Stimulated activated CD8-positive, alpha-beta memory T cell treated with anti-CD3 and anti-CD28 coated beads, Interleukin-7, amount 100 ng/mL, for 24 hours (primary cell): ENCODE measurements at regions not wholly inside any gene's neighbourhood (a gene's known extent, or its start where the extent isn't known, plus 50 kb on each side); places are given as distances from the start of the nearest gene placed in this dataset.

ENCODE experiments used
- DNase-seq: peaks from one replicate; pipeline ENCODE4 v3.0.0-alpha.2; 2020; ENCODE audit warnings: low read depth

DNA sequence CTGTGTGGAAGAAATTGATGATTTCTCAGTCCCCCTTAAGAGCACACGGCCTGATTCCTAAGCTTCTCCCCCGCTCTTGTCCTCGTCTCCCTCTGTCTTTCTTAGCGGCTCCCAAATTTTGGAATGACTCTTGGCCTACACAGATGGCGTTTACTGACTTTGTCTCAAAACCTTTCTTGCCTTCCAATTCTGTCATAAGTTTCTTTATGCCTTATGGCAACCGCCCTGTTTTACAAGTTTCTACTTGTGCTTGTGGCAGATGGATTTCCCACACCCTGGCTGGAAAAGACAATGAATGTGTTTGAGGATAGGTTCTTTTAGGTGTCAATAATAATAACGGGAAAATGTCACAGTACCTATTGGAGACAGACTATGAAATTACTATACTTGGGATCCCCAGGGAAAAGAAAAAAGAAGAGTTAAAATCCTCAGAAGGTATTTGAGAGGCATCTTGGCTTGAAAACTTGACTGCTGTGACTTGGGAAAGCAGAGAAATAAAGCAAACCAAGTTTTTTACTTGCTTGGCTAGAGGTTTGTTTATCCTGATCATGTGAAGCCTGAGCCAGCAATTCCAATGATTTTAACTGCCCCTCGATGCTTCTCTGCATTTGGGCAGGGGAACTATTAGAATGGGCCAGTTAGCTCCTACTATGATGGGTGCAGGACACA, 276.4 kb downstream of the HRH4 start:
- DNase-seq: no peak

DNA sequence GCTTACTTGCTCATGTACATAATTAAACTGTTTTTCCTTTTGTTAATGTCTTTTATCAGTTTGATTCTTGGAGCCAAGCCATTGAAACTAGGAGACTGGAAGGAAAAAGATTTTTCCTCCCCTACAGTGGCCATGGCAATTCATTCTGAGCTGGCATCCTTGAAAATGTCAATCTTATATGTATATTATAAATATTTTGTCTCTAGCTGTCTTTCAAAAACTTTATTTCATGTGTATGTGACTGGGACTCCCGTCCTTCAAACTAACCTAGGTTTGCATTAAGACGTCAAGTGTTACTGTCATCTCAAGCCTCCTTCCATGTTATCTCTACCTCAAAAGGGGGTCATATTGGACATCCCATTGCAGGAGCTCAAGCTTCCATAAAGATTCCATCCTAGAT, 280.4 kb downstream of the HRH4 start:
- DNase-seq: no peak

DNA sequence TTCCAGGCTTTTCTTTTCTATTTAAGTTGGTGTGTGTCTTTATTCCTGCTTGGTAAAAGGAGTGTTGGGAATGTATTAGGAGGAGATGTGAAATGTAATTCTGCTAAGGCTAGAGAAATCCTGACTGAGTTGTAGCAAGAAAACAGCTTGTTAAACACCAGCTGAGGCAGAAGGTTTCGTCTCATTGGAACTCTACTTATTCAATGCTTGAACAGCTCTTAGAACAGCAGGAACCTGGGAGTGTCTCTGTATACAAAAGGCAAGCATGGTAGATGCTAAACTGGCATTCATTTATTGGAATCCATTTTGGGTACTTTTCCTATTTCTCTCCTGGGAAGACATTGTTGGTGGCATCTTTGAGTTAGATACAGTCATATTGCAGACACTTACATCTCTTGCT, 280.9 kb downstream of the HRH4 start:
- DNase-seq: no peak

DNA sequence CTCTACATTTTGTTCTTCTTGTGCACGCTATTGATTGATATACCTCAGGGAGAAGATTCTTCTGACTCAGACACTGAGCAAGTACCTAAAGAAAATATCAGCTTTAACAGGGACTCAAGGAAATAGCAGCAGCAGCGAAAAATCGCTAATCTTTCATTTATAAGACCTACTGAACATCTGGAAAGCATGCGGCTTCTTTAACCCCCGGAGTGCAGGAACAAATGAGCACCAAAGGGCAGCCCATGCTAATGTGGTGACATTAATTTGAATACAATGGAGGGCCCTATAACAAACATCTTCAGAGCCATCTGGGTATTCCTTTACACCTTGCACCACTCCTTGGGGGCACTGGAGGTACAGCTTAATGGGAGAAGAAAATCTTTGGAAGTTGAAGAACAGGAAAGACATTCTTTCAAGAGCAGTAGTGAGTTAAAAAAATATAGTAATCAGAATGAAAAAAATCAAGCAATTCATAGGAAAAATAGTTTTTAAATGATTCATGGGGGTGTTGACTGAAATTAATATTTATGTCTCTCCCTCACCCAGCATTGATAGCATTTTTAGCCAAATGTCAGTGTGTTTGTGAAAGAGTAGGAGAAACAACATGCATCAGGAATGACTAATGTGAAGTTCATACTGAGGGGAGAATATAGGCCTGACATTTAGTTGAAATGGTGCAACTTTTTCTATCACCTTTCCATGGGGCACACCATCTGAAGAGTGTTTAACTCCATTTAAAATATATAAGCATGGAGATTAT, 281.7 kb downstream of the HRH4 start:
- no peak for DNase-seq

DNA sequence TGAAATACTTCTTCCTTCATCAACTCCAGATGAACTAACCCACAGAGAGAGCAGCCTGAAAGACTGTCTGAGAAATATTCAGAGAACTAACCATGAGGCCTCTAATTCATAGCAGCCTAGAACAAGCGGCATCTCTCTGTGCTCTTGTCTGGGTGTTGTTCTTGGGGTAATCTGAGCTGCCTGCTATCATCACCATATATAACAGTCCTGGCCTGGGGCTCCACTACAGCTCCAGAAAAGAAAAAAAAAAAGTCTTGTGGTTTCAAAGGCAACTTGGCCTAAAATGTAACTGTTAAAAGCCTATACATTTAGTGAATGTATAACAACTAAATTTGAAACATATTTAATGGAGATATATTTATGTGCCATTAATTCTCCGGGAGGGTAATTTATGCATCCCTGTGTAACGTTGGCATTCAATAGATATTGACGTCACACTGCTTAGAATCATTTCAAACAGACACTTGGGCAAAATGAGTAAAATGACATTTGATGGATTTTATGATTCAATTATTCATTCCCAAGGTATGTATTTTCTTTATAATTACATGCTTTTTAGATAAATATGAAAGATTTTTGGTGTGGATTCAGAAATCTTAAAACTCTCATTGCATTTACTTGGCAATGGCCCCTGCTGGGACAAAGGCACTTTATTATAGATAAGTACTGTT, 294.3 kb downstream of the HRH4 start:
- DNase-seq: no peak

DNA sequence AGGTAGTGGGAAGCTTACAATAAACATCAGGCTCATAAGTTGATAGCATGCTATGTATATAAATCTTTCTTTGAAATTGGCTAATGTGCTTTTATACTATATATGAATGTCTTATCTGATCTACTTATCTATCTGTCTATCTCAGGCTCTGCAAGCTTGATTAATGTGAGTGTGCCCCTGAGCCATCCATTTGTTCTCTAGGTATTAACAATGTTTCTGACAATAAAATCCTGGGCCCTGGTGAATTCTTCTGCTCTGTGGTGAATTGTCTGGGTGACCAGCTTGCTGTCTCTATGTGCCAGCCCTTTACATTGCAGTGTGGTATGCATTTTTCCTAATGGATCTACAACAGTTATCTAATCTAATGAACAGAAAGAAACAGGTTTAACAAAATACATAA, 295.9 kb downstream of the HRH4 start:
- no peak for DNase-seq

DNA sequence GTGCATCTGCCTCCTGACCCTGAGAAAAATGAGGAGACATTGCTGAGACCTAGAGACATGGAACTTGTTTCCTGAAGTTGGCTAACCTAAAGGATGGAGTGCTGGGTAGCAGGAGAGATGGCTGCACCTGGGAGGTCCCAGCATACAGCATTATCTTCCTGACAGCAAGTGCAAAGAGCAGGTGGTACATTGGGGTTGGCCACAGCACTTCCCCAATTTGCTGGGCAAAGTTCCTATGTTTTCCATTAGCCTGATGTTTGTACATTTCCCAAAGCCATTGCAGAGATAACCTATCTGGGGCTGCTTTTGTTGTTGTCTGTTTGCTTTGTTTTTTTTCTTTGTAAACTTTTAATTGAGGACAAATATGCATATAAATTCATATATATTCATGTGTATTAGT, 296.7 kb downstream of the HRH4 start:
- DNase-seq: no peak

DNA sequence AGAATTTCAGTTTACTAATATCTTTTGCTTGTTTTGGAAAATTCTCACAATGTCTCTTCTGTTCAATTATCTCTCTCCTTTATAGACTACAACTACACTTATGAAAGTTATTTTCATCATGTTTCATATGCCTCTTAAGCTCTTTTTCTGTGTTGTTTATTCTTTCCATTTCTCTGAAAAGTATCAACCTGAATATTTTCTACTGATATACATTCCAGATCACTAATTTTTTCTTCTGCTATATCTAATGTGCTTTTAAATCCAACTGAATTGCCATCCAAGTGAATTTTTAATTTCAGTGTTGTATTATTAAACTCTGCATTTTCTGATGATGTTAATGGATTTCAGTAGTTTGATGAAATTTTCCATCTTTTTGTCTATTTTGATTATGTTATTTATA, 301.3 kb downstream of the HRH4 start:
- no peak for DNase-seq

DNA sequence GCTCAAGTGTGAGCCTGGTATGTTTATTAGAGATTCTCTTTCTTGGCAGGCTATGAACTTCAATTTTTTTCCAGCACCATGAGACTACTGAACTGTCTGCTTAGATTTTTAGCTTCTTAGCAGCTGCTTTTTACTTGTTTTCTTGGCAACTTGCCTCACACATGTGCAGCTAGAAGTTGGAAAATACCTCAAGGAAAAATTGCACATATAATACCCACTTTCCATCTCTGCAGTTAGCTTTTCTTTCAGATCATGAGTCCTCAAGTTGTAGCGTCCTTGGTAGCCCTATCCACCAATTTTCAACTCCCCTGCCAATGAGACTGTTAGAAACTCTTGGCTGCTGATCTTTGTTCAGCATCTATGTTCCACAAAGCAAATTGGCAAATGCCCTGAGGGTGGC, 302.1 kb downstream of the HRH4 start:
- no peak for DNase-seq

DNA sequence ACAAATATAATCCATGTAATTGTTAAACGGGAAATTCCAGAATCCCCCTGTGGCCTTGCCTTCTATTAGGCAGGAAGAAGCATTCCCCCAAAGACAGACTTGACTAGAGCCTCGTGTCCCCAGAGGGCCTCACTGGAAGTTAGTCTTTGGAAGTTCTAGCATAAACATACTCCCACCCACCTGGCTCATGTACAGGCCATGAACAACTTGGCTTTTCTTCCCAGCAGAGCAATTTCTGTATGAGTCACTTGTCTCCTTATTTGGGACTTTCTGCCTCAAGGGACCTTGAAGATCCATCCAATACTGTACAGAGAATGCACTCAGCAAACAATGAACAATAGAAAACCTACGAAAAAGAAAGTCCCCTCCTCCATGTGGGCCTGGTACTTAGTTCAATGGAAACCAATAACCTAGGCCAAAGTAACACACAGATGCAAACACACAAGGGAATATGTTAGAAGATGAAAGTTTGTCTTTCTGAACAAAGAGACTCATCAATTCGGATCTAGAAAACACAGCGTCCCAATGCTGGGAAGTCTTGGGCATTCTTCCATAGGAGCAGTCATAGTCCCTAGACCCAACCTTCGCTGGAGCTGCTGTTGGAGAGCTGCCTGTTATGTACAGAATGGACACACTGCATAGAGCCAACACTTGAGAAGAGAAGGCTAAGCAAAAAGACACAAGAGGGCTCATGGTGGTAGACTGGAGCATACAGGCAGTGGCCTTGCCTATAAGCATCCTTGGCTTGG, 303.5 kb downstream of the HRH4 start:
- DNase-seq: no peak

DNA sequence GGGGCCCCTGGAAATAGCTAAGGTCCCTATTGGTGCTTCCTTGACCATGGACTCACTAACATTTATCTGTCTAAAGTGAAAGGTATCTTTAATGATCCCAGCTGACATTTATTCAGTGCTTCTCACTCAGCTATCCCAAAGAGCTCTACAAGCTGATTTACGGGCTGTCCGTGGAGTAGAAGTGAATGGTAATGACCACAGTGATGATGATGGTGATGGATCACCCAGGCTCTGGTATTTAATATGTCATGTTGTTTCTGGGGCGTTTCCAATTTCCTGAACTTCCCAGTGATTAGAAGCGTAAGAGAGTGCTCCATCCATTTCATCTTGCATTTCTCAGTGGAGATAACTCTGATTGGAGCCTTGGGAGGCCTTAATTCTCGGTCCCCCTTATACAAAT, 304.3 kb downstream of the HRH4 start:
- DNase-seq: no peak

DNA sequence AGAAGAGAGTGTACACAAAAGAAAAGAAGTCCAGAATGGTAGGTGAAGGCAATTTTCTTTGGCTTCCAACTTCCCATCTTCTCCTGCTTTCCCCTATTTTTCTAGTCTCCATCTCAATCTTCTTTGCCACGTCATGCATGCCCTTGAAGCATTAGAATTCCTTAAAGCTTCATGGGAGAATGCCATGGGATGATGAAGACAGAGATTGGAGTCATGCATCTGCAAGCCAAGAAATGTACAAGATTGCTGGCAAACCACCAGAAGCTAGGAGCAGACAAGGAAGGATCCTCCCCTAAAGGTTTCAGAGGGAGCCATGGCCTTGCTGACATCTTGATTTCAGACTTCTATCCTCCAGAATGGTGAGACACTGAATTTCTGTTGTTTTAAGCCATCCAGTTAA, 305.9 kb downstream of the HRH4 start:
- DNase-seq: no peak

DNA sequence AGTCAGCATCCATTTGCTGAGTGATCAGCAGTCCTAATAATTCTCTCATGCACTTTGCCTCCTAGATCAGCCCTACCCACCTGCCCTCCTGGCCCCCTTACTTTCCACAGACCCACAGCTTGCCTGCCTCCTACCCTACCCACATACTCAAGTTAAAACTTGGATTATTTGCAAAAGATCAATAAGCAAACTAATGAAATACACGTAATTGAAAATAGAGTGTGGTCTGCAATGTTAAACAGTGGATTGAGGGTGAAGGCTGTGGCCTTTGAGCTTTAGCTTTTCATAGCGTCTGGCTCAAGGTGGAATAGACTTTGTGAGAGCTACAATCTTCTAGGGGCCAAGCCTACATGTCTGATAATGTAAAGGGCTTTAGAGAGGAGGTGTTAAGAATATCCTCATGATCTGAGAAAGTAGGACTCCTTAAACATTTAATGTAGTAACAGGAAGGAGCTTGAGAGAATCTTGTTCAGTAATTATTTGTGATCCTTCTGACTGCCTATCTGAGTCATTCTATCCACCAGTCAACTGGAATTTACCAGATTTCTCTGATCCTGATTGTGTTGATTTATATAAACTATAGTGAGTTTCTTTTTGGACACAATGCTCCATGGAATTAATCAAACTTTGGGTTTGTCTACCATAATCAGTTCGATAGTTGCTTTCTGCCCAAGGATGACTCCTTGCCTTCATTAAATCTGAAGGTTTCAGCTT, 310.0 kb downstream of the HRH4 start:
- no peak for DNase-seq

DNA sequence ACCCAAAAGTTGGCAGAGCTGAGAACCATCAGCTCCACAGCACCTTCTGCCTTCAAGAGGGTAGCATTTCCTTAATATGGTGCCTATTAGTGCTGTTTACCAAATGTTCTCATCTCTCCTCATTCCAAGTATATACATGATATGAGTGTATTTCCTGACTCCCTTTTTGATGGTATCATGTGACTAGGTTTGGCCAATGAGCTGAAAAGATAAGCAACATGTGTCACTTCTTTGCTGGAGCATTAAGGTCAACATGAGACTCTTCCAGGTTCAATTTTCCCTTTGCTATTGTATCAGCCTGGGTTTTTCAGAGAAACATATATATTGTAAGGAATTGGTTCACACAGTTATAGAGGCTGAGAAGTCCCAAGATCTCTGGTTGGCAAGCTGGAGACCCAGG, 310.9 kb downstream of the HRH4 start:
- no peak for DNase-seq

DNA sequence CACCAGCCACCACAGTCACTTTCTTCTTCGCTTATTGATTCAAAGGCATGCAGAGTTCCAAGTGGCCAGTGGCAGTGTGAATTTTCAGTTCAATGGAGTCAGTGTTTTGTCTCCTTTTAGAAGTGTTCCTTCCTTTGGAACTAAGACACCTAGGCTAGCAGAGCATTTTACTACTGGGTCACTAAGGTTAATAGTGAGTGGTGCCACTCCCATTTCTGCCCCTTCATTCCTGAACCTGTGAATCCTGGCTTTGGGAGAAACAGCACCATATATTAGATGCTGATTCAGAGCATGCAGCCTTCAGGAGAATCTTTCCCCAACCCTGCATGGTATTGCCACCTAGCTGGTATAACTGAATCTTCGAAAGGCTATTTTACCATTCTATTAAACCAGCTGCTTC, 312.7 kb downstream of the HRH4 start:
- DNase-seq: no peak

DNA sequence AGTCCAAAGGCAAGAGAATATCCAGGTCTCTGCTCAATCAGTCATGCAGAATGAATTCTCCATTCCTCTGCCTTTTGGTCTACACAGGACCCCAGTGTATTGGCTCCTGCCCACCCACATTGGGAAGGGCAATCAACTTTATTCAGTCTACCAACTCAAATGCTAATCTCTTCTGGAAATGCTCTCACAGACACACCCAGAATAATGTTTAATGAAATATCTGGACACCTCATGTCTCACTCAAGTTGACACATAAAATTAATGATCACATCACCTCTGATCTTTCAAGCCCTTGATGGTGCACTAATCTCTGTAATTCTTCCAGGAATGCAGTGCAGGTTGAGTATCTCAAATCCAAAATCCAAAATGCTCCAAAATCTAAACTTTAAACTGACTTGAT, 315.6 kb downstream of the HRH4 start:
- no peak for DNase-seq

DNA sequence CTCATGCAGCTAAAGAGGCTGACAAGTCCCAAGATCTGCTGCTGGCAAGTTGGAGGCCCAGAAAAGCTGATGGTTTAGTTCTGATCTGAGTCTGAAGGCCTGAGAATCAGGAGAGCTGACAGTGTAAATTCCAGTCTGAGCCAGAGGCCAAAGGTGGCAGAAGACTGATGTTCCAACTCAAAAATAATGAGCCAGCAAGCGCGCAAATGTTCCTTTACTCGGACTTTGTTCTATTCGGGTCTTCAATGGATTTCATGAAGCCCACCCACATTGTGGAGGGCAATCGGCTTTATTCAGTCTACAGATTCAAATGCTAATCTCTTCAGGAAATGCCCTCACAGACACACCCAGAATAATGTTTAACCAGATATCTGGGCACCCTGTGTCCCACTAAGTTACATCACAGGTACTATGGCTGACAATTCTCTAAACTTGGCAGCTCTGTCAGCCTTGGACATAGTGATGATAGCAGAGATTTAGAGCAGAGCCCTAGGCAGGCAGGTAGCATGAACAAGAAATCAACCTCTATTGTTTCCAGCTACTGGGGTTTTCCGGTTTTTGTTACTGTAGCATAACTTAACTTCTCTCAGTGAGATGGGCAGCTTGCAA, 318.5 kb downstream of the HRH4 start:
- no peak for DNase-seq

DNA sequence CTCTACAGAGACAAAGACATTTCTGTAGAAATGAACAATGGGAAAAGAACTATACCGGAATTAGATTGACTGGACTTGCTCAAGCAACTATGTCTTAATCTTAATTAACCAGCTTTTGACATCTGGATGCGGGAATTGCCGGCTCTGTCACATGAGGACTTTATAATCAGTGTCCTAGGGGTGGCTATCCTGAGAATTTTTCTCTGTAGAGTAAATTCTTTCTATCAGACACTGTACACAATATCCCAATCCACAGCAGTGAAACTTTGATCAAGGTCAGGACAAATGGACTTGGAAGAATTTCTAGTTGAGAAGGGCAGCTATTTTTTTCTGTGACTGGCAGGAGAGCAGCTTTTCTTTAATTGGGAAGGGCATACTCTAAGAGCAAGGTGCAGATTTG, 322.1 kb downstream of the HRH4 start:
- DNase-seq: no peak

DNA sequence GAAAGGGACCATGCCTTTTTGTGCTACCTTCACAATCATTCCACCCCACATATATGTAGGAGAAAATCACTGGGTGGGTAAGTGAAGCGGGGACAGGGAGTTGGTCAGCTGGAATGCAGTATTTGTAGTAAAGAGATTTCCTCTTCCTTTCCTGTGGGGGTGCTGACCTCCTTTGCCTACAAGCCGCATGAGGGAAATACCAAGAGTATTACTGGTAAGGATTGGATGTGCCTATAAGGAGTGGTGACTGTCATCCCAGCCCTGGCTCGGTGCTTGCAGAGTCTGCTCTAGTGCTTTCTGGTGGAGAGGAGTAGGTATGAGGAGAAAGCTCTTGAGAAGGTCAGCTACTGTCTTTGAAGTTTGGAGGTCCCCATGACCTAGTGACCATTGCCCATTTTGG, 324.6 kb downstream of the HRH4 start:
- DNase-seq: no peak

DNA sequence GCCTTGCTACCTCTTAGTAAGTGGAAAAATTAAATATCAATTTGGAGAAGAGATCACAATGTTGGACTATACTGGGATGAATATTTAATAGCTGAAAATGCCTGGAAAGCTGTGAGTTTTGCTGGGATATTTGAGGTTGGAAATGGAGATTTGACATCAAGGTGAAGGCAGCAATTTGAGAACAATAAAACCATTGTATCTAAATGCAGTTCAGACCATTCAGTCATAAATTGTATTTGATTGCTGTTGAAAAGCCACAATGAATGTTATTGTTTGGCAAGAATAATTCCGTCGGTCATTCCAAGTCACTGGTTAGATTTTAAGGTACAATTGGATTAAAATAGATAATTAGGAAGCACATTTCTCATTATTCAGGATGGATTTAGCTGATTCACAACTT, 325.6 kb downstream of the HRH4 start:
- DNase-seq: no peak

DNA sequence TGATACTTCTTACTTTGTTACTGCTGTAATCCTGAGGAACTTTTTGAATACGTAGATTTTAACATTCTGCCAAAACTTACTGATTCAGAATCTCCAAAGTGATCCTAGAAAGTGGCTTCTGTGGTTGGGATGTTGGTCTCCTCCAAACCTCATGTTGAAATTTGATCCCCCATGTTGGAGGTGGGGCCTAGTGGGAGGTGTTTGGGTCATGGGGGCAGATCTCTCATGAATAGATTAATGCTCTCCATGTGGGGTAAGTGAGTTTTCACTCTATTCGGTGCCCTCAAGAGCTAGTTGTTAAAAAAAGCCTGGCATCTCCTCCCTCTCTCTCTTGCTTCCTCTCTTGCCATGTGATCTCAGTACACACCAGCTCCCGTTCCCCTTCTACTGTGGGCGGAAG, 329.9 kb downstream of the HRH4 start:
- DNase-seq: no peak
